IPS-NIHi7 (cell line): ENCODE measurements at regions not wholly inside any gene's neighbourhood (a gene's known extent, or its start where the extent isn't known, plus 50 kb on each side); places are given as distances from the start of the nearest gene placed in this dataset.

Experiments
- DNase-seq: peaks from one replicate; pipeline ENCODE4 v3.0.0; 2012; ENCODE audit warnings: mixed read lengths; ENCODE audit errors: extremely low spot score

GRCh38 chr4:138925495-138925894 is 90.1 kb upstream of the NOCT start:
- no peak for DNase-seq

- DNase-seq: peak; percentile 79
Measured at GRCh38 chr4:138919094-138919936, 96.3 kb upstream of the NOCT start.

GRCh38 chr4:138918169-138918869 is 97.3 kb upstream of the NOCT start:
- no peak for DNase-seq

- DNase-seq: no peak
Measured at GRCh38 chr4:138916763-138917162, 98.8 kb upstream of the NOCT start.

GRCh38 chr4:138915756-138916155 is 99.8 kb upstream of the NOCT start:
- no peak for DNase-seq

- DNase-seq: no peak
Measured at GRCh38 chr4:138912704-138913340, 102.8 kb upstream of the NOCT start.

GRCh38 chr4:138911909-138912703 is 103.5 kb upstream of the NOCT start:
- DNase-seq: no peak

GRCh38 chr4:138910914-138911336 is 104.7 kb upstream of the NOCT start:
- peak; percentile 63 for DNase-seq

GRCh38 chr4:138910195-138910913 is 105.2 kb upstream of the NOCT start:
- DNase-seq: no peak

- no peak for DNase-seq
Measured at GRCh38 chr4:138909587-138909986, 106.0 kb upstream of the NOCT start.

GRCh38 chr4:138908134-138908533 is 107.4 kb upstream of the NOCT start:
- DNase-seq: no peak

GRCh38 chr4:138907174-138907573 is 108.4 kb upstream of the NOCT start:
- no peak for DNase-seq

- no peak for DNase-seq
Measured at GRCh38 chr4:138904793-138905192, 110.8 kb upstream of the NOCT start.

- no peak for DNase-seq
Measured at GRCh38 chr4:138903185-138903584, 112.4 kb upstream of the NOCT start.

GRCh38 chr4:138902705-138903104 is 112.9 kb upstream of the NOCT start:
- no peak for DNase-seq

GRCh38 chr4:138901177-138901576 is 114.4 kb upstream of the NOCT start:
- no peak for DNase-seq

- DNase-seq: no peak
Measured at GRCh38 chr4:138899999-138900398, 115.6 kb upstream of the NOCT start.

GRCh38 chr4:138898282-138898681 is 117.3 kb upstream of the NOCT start:
- DNase-seq: no peak

GRCh38 chr4:138897811-138898226 is 117.8 kb upstream of the NOCT start:
- no peak for DNase-seq

- DNase-seq: no peak
Measured at GRCh38 chr4:138894709-138895108, 120.9 kb upstream of the NOCT start.

GRCh38 chr4:138894011-138894410 is 121.6 kb upstream of the NOCT start:
- no peak for DNase-seq
